LNCAP (cell line): ENCODE measurements at regions not wholly inside any gene's neighbourhood (a gene's known extent, or its start where the extent isn't known, plus 50 kb on each side); places are given as distances from the start of the nearest gene placed in this dataset.

Experiments used
- TF ChIP-seq, protein P1 (sequence below): fragments of 450-650 bp; IDR thresholded peaks from 2 replicates; pipeline ENCODE4 v1.5.1; 2017; ENCODE audit warnings: mild to moderate bottlenecking

DNA sequence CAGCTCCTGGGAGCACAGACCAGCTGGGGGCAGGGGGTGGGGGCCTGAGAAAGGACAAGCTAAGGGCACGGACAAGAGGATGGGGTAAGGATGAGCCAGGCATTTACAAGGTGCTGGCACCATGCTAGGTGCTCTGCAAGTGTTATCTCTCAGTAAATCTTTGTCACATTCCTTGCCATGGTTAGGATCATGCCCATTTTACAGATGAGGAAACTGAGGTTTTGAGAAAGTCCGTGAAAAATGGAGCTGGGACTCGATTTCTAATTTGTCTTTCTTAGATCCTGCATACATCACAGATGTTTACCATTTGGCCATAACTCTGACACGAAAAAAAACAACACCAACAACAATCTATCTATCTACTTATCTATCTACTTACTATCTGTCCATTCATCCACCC, 429.7 kb downstream of the MIAT start:
- TF ChIP-seq, protein P1, sequence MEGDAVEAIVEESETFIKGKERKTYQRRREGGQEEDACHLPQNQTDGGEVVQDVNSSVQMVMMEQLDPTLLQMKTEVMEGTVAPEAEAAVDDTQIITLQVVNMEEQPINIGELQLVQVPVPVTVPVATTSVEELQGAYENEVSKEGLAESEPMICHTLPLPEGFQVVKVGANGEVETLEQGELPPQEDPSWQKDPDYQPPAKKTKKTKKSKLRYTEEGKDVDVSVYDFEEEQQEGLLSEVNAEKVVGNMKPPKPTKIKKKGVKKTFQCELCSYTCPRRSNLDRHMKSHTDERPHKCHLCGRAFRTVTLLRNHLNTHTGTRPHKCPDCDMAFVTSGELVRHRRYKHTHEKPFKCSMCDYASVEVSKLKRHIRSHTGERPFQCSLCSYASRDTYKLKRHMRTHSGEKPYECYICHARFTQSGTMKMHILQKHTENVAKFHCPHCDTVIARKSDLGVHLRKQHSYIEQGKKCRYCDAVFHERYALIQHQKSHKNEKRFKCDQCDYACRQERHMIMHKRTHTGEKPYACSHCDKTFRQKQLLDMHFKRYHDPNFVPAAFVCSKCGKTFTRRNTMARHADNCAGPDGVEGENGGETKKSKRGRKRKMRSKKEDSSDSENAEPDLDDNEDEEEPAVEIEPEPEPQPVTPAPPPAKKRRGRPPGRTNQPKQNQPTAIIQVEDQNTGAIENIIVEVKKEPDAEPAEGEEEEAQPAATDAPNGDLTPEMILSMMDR: no peak

DNA sequence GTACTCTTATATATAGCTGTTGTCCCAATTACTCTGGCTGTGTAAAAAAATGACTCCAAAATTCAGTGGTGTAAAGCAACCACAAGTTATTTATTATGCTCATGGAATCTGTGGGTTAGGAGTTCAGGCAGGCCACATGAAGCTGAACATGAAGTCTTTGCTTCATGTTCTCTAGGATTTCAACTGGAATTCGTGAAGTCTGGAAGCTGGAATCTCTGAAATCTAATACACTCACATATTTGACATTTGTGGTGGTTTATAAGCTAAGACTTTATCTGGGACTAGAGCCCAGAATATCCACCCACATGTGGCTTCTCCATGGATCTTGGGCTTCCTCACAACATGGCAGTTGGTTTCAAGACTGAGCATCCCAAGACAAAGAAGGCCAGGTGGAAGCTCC, 430.6 kb downstream of the MIAT start:
- TF ChIP-seq, protein P1: no peak

DNA sequence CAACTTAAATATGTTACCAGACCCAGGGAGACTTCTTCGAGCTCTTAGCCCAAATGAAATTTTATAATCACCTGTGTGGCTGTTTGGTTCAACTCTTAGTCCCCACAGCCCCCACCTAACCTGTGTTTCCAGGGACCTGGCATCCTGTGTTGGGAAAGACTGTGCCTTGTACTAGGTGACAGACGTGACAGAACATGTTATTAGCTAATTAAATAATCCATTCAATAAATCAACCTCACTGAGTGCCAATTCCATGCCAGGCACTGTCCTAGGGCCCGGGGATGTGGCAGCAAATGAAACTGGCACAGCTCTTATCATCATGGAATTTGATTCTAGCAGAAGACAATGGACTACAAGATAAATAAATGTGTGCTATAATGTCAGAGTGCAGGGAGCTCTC, 431.9 kb downstream of the MIAT start:
- TF ChIP-seq, protein P1: no peak

DNA sequence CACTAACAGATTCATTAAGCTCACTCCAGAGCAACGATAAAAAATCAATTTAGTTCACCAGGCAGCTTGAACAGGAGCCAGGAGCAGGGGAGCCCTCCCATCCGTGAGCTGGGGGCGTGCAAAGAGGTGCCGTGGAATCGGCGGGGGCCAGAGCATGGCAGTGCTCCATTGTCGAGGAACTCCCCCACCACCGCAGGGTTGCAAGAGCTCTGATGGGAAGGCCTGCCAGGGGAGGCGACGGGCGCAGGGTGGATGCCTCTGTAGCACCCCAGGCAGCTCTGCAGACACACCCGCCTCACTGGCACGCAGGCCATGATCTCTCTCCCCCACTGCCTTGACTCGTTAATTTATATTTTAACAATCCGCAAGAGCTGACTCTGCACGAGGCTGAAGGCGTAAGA, 433.2 kb downstream of the MIAT start:
- TF ChIP-seq, protein P1: no peak

DNA sequence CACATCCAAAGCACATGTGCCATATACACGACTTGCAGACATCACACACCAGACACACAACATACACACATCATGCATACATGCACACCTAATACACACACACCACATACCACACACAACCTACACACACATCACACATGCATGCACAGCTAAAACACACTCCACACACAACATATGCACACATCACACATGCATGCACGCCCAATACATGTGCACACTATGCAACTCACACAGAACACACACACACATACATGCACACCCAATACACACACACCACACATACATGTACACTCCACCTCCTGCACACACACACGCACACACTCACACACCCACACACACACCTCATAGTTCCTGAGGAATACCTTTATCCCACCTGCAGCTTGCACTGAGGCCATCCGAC, 436.0 kb downstream of the MIAT start:
- TF ChIP-seq, protein P1: no peak

DNA sequence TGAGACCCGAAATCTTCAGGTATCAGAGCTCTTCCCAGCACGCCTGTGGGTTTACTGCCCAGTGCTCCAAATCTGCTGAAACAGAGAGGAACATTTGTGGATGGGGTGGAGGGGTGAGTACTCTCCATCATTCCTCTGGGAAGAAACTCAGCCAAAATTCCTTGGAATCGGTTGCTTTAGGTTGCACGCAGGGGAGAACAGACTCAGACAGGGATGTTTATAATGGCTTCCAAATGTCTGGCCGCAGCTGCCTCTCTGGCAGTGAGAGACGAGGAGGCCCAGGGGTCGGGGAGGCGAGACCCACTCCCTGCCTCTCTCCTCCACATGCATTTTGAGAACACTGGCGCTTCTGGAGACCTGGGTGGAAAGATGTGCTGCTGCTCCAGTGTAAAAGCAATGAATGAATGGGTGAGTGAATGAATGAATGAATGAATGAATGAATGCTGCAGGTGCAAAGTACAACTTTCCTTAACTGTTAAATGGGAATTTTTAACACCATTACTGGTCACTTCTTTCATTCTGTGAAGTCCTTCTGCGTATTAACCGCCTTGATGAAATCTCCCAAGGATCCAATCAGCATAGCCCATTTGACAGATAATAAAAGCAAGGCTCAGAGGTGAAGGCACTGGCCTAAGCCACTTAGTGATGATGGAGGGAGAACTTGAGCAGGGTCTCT, 437.4 kb downstream of the MIAT start:
- TF ChIP-seq, protein P1: no peak

DNA sequence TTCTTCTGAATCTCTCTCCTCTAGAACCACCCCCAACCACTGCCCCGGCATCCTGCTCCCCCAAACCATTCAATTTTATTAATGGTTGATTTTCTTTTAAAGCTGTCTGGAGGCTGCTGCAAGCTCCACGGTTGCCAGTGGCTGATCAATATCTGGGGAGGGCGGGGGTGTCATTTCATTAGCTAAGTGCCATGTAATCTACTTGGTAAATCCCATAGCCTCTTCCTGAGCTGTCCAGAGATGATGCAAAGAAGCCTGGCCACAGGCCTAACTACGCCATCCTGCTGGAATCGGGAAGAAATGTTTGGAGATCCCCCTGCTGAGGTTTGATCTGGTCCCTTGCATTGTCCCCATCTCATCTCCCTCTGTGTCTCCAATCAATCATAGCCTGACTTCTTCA, 440.1 kb downstream of the MIAT start:
- TF ChIP-seq, protein P1: no peak

DNA sequence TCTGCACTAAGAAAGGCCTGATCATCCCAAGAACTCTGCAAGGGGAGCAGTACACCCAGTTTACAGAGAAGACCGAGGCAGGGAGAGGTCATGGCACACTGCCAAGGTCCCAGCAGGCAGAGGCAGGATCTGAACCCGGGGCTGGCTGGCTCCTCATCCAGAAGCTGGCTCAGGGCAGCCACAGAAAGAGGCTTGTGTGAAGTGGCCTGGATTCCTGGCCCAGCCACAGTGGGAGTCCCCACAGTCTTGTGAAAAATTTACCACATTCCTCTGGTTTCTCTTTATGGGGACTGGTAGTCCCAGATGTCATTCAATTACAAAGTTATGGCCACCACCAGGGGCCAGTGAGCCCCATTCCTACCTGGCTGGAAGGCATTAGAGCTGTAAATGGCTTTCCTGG, 440.5 kb downstream of the MIAT start:
- TF ChIP-seq, protein P1: no peak
